ENCODE measurements at regions not wholly inside any gene's neighbourhood (a gene's known extent, or its start where the extent isn't known, plus 50 kb on each side); places are given as distances from the start of the nearest gene placed in this dataset.

DNA sequence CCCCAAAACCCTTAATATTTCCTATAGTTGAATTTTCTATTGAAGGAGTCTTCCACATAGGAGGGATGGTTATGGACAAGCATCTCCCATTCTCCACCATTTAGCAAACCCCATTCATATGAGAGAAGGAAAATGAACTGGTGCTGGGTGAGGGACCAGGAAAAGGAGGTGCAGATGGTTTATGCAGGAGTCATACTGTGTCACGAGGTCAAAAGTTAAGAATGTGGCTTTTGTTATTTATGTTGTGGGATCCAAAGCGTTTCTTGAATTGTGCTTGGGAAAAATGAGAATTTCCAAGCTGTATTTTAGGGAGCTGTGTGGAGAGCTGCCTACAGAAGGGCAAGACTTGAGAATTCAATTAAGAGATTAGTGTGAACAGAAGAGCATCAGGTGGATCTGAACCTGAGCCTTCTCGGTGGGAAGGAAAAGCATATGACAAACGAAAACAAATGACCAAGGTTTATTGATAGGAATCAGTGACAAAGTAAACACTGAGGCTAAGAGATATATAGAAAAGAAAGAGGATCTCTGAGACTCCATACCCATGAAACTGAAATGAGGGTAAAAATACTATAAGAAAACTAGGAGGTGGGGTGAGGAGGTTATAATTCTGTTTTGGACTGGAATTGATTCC lies 473.3 kb upstream of the NR2F2 start:
- no peak overlapping the region for H3K27ac ChIP-seq
- intact Hi-C loops (cut with DNase I), result no loop called here
- 39 to 55% methylated on average over 4 of the region's 4 CpGs for WGBS, 2 donors

GRCh38 chr15:95857758-95858157 lies 472.7 kb upstream of the NR2F2 start:
- H3K27me3 ChIP-seq, result no peaks in the 10 kb centered on the region
- no peaks in the 10 kb centered on the region for H3K4me1 ChIP-seq
- H3K4me3 ChIP-seq, result no peak overlapping the region
- H3K9me3 ChIP-seq, result no peaks in the 10 kb centered on the region
- no peak overlapping the region for H3K27ac ChIP-seq
- intact Hi-C loops (cut with DNase I), result no loop called here
- TF ChIP-seq POLR2A (IDR thresholded peaks at IDR 0.05) (no peak), CTCF (IDR thresholded peaks at IDR 0.05) (no peak)
- H3K36me3 ChIP-seq (replicated peaks in 1 of 2; ENCODE audit: insufficient read depth in 1 of 2, low read depth in 2 of 2), result no peaks in the 10 kb centered on the region
- DNase-seq, result no peak
- ATAC-seq, result no peak

More for the DNA sequence above, 473.3 kb upstream of the NR2F2 start:
- no peak overlapping the region for H3K4me3 ChIP-seq
- no peaks in the 10 kb centered on the region for H3K4me1 ChIP-seq
- no peak for TF ChIP-seq POLR2A (IDR thresholded peaks at IDR 0.05)
- no peak for TF ChIP-seq CTCF (IDR thresholded peaks at IDR 0.05)
- no peaks in the 10 kb centered on the region for H3K36me3 ChIP-seq (replicated peaks in 1 of 2; ENCODE audit: insufficient read depth in 1 of 2, low read depth in 2 of 2)
- ATAC-seq (no peak), DNase-seq (no peak)
- H3K9me3 ChIP-seq, result no peaks in the 10 kb centered on the region
- H3K27me3 ChIP-seq, result no peaks in the 10 kb centered on the region

DNA sequence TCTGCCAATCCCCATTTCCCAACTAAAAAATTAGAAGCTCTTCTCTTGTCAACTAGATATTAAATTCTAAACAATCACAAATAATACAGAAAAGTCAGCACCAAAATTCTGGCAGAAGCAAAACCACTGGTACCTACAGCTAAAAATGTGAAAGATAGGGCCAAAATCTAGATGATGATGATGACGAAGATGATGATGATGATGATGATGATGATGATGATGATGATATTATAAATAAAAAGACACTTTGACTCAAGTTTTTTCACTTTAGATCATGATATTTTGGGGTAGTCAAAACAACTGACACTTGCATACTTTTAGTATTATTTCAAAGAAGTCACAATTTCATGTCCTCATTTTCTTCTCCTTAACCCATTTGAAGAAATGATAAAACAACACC lies 470.1 kb upstream of the NR2F2 start:
- intact Hi-C loops (cut with DNase I), result no loop called here
- TF ChIP-seq CTCF (IDR thresholded peaks at IDR 0.05), result no peak
- TF ChIP-seq POLR2A (IDR thresholded peaks at IDR 0.05), result no peak
- no peaks in the 10 kb centered on the region for H3K36me3 ChIP-seq (replicated peaks in 1 of 2; ENCODE audit: insufficient read depth in 1 of 2, low read depth in 2 of 2)
- DNase-seq (no peak), ATAC-seq (no peak)
- no peak overlapping the region for H3K4me3 ChIP-seq
- H3K4me1 ChIP-seq, result no peaks in the 10 kb centered on the region
- 68 to 70% methylated on average over 1 of the region's 1 CpG for WGBS, 2 donors
- H3K27ac ChIP-seq, result no peak overlapping the region
- no peaks in the 10 kb centered on the region for H3K9me3 ChIP-seq
- H3K27me3 ChIP-seq, result no peaks in the 10 kb centered on the region

- DNase-seq (no peak), ATAC-seq (no peak)
- no peaks in the 10 kb centered on the region for H3K36me3 ChIP-seq (replicated peaks in 1 of 2; ENCODE audit: insufficient read depth in 1 of 2, low read depth in 2 of 2)
- TF ChIP-seq POLR2A (IDR thresholded peaks at IDR 0.05) (no peak), CTCF (IDR thresholded peaks at IDR 0.05) (no peak)
- no peak overlapping the region for H3K4me3 ChIP-seq
- no peaks in the 10 kb centered on the region for H3K27me3 ChIP-seq
- WGBS, 2 donors, result 68 to 85% methylated on average over 3 of the region's 3 CpGs
- H3K27ac ChIP-seq, result no peak overlapping the region
- no peaks in the 10 kb centered on the region for H3K4me1 ChIP-seq
- intact Hi-C loops (cut with DNase I), result no loop called here
- H3K9me3 ChIP-seq, result no peaks in the 10 kb centered on the region
Measured at GRCh38 chr15:95864467-95864886, 466.0 kb upstream of the NR2F2 start.

- TF ChIP-seq POLR2A (IDR thresholded peaks at IDR 0.05) (no peak), CTCF (IDR thresholded peaks at IDR 0.05) (no peak)
- DNase-seq, result no peak
- 52 to 55% methylated on average over 4 of the region's 4 CpGs for WGBS, 2 donors
- Histone ChIP-seq H3K36me3 (replicated peaks in 1 of 2; ENCODE audit: insufficient read depth in 1 of 2, low read depth in 2 of 2) (no peaks in the 10 kb centered on the region), H3K9me3 (no peaks in the 10 kb centered on the region), H3K27ac (no peak overlapping the region), H3K4me3 (no peak overlapping the region), H3K27me3 (no peaks in the 10 kb centered on the region), H3K4me1 (no peaks in the 10 kb centered on the region)
- no peak for ATAC-seq
- intact Hi-C loops (cut with DNase I), result no loop called here
Measured at GRCh38 chr15:95865330-95865739, 465.2 kb upstream of the NR2F2 start.

Measured in body of pancreas (tissue), 4 donors.